Epithelial cell of esophagus (primary cell): ENCODE measurements at regions not wholly inside any gene's neighbourhood (a gene's known extent, or its start where the extent isn't known, plus 50 kb on each side); places are given as distances from the start of the nearest gene placed in this dataset.

Source experiments
- DNase-seq: peaks from one replicate; pipeline ENCODE4 v3.0.0; 2010; ENCODE audit warnings: low read depth
- H3K4me3 ChIP-seq: 2 replicates; pipeline ENCODE4 v1.5.1; 2011; ENCODE audit warnings: mild to moderate bottlenecking, low read length, control low read depth
- CTCF ChIP-seq: IDR thresholded peaks from 2 replicates; pipeline ENCODE4 v1.5.1; 2011; ENCODE audit warnings: low read depth, mild to moderate bottlenecking, low read length, control low read depth, inconsistent platforms; ENCODE audit not compliant: insufficient read depth; ENCODE audit errors: missing control alignments

GRCh38 chr16:22618842-22619241 is 108.2 kb downstream of the NPIPB5 start:
- no peak for DNase-seq
- H3K4me3 ChIP-seq = no peak overlapping the region
- TF ChIP-seq CTCF = no peak

- DNase-seq = no peak
- H3K4me3 ChIP-seq = no peak overlapping the region
- no peak for TF ChIP-seq CTCF
Measured at GRCh38 chr16:22621586-22622155, 111.0 kb downstream of the NPIPB5 start.

- no peak overlapping the region for H3K4me3 ChIP-seq
- DNase-seq = no peak
- TF ChIP-seq CTCF = no peak
Measured at GRCh38 chr16:22622703-22623102, 112.0 kb downstream of the NPIPB5 start.

GRCh38 chr16:22623351-22623781 is 112.7 kb downstream of the NPIPB5 start:
- no peak for TF ChIP-seq CTCF
- no peak overlapping the region for H3K4me3 ChIP-seq
- peak; percentile 71 for DNase-seq

GRCh38 chr16:22624038-22624799 is 113.5 kb downstream of the NPIPB5 start:
- DNase-seq = no peak
- no peak for TF ChIP-seq CTCF
- H3K4me3 ChIP-seq = no peak overlapping the region

GRCh38 chr16:22624800-22625533 is 114.3 kb downstream of the NPIPB5 start:
- H3K4me3 ChIP-seq = no peak overlapping the region
- DNase-seq = peak; percentile 93
- TF ChIP-seq CTCF = no peak
